ENCODE measurements at regions not wholly inside any gene's neighbourhood (a gene's known extent, or its start where the extent isn't known, plus 50 kb on each side); places are given as distances from the start of the nearest gene placed in this dataset.

DNA sequence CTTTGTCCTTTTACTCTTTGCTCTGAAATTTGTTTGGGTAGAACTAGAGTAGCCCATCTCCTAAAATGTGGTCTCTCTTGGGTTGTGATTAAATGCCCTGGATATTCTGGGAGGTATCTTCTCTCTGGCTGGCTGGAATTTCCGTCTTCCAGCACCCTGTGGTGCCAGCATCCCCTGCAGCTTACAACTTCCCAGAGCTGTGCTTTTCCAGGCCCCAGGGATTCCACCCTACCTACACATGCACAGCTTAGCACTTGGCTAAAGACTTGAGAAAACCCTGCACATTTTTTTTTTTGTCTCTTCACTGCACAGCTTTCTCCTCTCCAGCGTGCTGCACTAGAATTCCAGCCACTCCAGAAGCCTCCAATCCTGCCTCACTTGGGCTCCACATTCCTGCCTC lies 334.7 kb downstream of the IRS2 start:
- TF ChIP-seq, protein P1, sequence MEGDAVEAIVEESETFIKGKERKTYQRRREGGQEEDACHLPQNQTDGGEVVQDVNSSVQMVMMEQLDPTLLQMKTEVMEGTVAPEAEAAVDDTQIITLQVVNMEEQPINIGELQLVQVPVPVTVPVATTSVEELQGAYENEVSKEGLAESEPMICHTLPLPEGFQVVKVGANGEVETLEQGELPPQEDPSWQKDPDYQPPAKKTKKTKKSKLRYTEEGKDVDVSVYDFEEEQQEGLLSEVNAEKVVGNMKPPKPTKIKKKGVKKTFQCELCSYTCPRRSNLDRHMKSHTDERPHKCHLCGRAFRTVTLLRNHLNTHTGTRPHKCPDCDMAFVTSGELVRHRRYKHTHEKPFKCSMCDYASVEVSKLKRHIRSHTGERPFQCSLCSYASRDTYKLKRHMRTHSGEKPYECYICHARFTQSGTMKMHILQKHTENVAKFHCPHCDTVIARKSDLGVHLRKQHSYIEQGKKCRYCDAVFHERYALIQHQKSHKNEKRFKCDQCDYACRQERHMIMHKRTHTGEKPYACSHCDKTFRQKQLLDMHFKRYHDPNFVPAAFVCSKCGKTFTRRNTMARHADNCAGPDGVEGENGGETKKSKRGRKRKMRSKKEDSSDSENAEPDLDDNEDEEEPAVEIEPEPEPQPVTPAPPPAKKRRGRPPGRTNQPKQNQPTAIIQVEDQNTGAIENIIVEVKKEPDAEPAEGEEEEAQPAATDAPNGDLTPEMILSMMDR (IDR thresholded peaks at IDR 0.05) = no peak
- no peak for TF ChIP-seq POLR2A (IDR thresholded peaks at IDR 0.05)
